ENCODE measurements at regions not wholly inside any gene's neighbourhood (a gene's known extent, or its start where the extent isn't known, plus 50 kb on each side); places are given as distances from the start of the nearest gene placed in this dataset.

DNA sequence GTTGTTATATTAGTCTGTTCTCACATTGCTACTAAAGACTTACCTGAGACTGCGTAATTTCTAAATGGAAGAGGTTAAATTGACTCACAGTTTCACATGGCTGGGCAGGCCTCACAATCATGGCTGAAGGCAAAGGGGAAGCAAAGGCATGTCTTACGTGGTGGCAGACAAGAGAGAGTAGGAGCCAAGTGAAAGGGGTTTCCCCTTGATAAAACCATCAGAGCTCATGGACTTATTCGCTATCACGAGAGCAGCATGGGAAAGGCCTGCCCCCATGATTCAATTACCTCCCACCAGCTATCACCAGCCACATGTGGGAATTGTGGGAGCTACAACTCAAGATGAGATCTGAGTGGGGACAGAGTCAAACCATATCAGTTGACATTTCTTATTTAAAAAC lies 374.5 kb upstream of the RORB start:
- DNase-seq (ENCODE audit: low read depth) = no peak
- TF ChIP-seq, protein P1, sequence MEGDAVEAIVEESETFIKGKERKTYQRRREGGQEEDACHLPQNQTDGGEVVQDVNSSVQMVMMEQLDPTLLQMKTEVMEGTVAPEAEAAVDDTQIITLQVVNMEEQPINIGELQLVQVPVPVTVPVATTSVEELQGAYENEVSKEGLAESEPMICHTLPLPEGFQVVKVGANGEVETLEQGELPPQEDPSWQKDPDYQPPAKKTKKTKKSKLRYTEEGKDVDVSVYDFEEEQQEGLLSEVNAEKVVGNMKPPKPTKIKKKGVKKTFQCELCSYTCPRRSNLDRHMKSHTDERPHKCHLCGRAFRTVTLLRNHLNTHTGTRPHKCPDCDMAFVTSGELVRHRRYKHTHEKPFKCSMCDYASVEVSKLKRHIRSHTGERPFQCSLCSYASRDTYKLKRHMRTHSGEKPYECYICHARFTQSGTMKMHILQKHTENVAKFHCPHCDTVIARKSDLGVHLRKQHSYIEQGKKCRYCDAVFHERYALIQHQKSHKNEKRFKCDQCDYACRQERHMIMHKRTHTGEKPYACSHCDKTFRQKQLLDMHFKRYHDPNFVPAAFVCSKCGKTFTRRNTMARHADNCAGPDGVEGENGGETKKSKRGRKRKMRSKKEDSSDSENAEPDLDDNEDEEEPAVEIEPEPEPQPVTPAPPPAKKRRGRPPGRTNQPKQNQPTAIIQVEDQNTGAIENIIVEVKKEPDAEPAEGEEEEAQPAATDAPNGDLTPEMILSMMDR (IDR thresholded peaks at IDR 0.05; ENCODE audit: low read length, missing control alignments) = no peak
- no peak overlapping the region for H3K4me3 ChIP-seq (replicated peaks; ENCODE audit: low read depth, low read length)

DNA sequence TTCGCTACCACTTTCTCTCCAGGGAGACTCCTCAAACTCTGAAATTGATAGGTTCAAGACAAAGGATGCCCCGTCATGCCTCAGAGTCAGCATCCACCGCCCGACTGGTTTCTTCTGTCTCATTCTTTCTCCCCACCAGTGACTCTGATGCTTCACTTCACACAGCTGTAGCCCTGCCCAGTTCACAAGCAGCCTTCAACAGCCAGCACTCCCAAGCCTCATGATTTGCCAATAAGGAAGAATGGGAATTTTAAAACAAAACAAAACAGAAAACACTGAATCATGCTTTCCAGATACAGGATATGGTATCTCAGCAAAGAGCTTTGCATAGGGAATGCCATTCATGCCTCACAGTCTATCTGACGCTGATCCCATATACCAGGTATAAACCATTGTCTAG lies 371.2 kb upstream of the RORB start:
- H3K4me3 ChIP-seq (replicated peaks; ENCODE audit: low read depth, low read length) = no peak overlapping the region
- DNase-seq (ENCODE audit: low read depth) = no peak
- TF ChIP-seq, protein P1 (IDR thresholded peaks at IDR 0.05; ENCODE audit: low read length, missing control alignments) = no peak

- no peak overlapping the region for H3K4me3 ChIP-seq (replicated peaks; ENCODE audit: low read depth, low read length)
- no peak for DNase-seq (ENCODE audit: low read depth)
- TF ChIP-seq, protein P1 (IDR thresholded peaks at IDR 0.05; ENCODE audit: low read length, missing control alignments) = no peak
These were observed 364.1 kb upstream of the RORB start for GRCh38 chr9:74132986-74133385.

DNA sequence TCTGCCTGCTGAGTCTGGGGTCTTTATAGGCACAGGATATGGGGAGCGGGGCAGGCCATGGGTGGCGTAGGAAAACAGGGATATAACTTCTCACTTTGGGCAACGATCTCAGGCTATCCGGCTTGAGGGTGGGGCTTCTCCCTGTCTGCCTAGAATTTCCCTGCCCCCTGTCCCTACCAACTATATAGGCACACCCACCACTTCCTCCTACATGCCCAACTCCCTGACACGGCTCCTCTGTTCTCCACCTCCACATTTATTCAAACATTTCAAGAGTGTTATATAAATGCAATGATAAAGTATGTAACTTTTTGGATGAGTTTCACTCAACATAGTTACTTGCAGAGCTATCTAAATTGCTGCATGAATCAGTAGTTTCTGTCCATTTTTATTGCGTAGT lies 363.2 kb upstream of the RORB start:
- no peak for DNase-seq (ENCODE audit: low read depth)
- TF ChIP-seq, protein P1 (IDR thresholded peaks at IDR 0.05; ENCODE audit: low read length, missing control alignments) = no peak
- no peak overlapping the region for H3K4me3 ChIP-seq (replicated peaks; ENCODE audit: low read depth, low read length)

DNA sequence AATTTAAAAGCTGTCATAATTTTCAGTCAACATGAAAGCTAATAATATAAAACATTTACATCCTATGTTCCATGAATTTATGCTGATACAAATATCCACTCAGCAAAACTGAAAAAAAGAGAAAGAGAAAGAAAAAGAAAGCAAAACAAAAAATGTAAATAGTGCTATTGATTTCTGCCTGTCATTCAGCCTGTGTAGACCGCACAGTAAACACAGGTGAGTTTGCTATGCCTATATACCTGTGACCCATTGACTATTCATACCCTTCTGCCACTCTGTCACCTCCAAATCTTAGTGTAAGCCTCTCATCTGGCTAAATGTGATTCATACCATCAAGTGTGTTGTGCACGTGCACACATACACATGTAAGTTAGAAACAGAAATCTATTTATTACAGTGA lies 359.0 kb upstream of the RORB start:
- TF ChIP-seq, protein P1 (IDR thresholded peaks at IDR 0.05; ENCODE audit: low read length, missing control alignments) = no peak
- no peak overlapping the region for H3K4me3 ChIP-seq (replicated peaks; ENCODE audit: low read depth, low read length)
- no peak for DNase-seq (ENCODE audit: low read depth)

DNA sequence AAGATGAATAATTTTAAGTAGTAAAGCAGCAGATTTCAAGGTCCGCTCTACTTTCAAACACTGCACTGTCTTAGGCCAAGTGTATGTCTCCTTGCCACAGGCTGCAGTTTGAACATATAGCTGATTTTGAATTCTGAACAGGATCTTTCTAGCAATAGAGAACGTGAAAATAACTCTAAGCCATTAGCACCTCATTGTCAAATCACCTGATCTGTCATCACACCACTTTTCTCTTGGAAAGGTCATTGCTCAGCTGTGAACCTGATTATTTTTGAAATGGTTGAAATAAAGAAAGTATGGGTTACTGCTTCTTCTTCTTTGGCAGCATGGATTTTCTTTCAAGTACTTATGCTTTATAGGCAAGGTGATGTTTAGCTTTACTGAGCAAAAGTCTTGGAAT lies 357.0 kb upstream of the RORB start:
- no peak for DNase-seq (ENCODE audit: low read depth)
- TF ChIP-seq, protein P1 (IDR thresholded peaks at IDR 0.05; ENCODE audit: low read length, missing control alignments) = no peak
- no peak overlapping the region for H3K4me3 ChIP-seq (replicated peaks; ENCODE audit: low read depth, low read length)

GRCh38 chr9:74147906-74148305 lies 349.2 kb upstream of the RORB start:
- no peak for DNase-seq (ENCODE audit: low read depth)
- TF ChIP-seq, protein P1 (IDR thresholded peaks at IDR 0.05; ENCODE audit: low read length, missing control alignments) = no peak
- H3K4me3 ChIP-seq (replicated peaks; ENCODE audit: low read depth, low read length) = no peak overlapping the region

All from fibroblast of pulmonary artery (primary cell).